HL-60 (cell line): ENCODE measurements at regions not wholly inside any gene's neighbourhood (a gene's known extent, or its start where the extent isn't known, plus 50 kb on each side); places are given as distances from the start of the nearest gene placed in this dataset.

Experiments
- POLR2AphosphoS5 ChIP-seq: IDR thresholded peaks from 2 replicates; pipeline ENCODE4 v1.6.1; 2012; ENCODE audit warnings: low read depth
- TF ChIP-seq, protein P1 (sequence below): IDR thresholded peaks from one replicate; pipeline ENCODE4 v1.5.1; 2011; ENCODE audit warnings: low read length, control low read depth, inconsistent platforms; ENCODE audit not compliant: insufficient read depth

DNA sequence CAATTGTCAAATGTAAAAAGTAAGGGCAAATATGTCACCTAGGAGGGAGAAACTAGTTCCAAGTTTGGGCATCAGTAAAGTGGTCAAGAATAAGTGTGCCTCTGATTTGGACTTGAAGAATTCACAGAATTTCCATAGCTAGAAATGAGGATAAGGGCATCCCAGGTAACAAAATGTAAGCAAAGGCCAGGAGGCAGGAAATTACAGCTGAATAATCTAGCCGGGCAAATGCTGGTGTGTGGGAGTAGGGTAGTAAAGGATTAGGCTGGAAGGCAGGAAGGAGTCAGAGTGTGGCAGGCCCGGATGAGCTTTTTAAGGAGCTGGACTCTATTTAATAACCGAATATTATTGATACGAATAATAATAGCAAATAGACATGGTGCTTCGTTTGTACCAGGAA, 144.9 kb upstream of the EGFLAM start:
- TF ChIP-seq POLR2AphosphoS5 = no peak
- TF ChIP-seq, protein P1, sequence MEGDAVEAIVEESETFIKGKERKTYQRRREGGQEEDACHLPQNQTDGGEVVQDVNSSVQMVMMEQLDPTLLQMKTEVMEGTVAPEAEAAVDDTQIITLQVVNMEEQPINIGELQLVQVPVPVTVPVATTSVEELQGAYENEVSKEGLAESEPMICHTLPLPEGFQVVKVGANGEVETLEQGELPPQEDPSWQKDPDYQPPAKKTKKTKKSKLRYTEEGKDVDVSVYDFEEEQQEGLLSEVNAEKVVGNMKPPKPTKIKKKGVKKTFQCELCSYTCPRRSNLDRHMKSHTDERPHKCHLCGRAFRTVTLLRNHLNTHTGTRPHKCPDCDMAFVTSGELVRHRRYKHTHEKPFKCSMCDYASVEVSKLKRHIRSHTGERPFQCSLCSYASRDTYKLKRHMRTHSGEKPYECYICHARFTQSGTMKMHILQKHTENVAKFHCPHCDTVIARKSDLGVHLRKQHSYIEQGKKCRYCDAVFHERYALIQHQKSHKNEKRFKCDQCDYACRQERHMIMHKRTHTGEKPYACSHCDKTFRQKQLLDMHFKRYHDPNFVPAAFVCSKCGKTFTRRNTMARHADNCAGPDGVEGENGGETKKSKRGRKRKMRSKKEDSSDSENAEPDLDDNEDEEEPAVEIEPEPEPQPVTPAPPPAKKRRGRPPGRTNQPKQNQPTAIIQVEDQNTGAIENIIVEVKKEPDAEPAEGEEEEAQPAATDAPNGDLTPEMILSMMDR = no peak
